ENCODE measurements at regions not wholly inside any gene's neighbourhood (a gene's known extent, or its start where the extent isn't known, plus 50 kb on each side); places are given as distances from the start of the nearest gene placed in this dataset.
"Not testable (repeated sequence)": the region's sequence is repeated elsewhere in the genome, so short reads cannot be mapped to it uniquely, and the experiment has no call there.

- no peak for DNase-seq
Measured at GRCh38 chr1:81314513-81315233, 486.1 kb upstream of the ADGRL2 start.

GRCh38 chr1:81313289-81313688 lies 487.4 kb upstream of the ADGRL2 start:
- no peak for DNase-seq

DNA sequence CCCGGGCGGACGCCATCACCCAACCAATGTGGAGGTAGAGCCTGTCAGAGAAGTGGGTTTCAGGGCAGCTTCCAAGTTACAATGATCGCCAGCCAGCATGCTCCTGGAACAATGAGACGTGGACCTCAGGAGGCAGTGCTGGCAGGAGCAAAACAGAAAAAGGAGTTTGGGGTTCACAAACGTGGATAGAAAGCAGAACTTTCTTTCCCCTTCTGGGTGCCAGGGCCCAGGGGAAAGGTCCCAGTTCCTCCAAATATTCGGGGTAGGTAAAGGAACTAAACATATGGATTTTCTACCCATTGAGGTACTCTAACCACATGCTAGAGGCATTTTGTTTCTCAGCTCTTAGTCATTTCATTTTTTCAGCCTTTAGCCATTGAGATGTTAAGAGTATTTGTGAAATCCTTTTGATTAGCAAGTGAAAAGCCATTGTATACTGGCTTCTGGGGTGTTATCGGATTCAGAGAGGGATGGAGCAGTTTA lies 488.4 kb upstream of the ADGRL2 start:
- no peak for DNase-seq

GRCh38 chr1:81310250-81310649 lies 490.5 kb upstream of the ADGRL2 start:
- no peak for DNase-seq

- no peak for DNase-seq
Measured at GRCh38 chr1:81308191-81308590, 492.5 kb upstream of the ADGRL2 start.

DNA sequence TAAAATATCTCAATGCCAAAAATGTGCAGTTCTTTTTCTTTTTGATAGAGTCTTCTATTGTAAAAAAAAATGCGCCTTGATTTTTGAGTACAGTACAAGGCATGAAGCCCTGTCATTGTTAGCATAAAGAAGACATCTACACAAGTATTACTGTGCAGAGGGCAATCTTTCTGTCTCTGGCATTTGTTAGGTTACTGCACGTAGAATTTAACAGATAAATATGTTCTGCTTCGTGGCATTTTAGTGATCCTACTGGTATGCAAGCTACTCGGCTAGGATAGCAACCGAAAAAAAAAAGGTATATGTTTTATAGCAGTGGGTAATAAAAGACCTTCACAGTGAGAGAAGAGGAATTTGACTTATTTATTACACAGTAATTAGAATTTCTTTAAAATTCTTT lies 492.9 kb upstream of the ADGRL2 start:
- DNase-seq = no peak

DNA sequence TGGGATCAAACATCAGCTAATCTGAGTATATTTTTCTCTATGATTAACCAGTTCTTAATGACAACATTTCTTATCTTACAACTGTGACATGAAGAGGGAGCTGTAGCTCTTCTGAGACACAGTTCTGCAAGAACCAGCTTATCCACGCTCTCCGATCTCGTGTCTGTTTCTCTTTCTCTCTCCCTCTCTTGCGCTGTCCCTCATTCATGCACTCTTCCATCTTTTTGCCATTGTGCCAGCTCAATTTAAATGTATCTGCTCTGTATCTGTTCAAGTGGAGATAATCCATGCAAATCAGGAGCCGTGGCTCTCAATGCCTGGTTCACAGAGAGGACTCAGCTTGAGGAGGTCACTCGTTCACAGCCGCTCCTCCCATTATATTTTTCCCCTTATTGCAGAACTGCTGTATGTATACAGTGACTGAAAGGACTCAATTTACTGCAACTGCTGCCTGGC lies 494.7 kb upstream of the ADGRL2 start:
- DNase-seq = no peak

DNA sequence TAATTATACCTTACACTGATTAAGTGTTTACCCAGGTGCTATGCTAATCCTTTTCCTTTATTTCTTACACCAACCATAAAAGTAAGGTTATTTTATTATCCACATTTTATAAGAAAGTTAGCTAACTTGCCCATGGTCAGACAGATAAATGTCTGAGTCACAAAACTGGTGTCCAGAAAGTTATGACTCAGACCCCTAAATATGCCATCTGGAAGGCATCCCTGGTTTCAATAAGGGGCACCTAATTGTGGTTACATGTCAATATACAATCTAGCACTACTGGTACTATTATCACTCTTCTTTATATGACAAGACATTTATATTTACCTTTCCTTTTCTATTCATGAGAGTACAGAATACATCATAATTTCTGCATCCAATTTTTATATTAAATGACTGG lies 496.5 kb upstream of the ADGRL2 start:
- no peak for DNase-seq

- DNase-seq = no peak
Measured at GRCh38 chr1:81299892-81300291, 500.8 kb upstream of the ADGRL2 start.

- DNase-seq = no peak
Measured at GRCh38 chr1:81298266-81298665, 502.5 kb upstream of the ADGRL2 start.

GRCh38 chr1:81296601-81297000 lies 504.1 kb upstream of the ADGRL2 start:
- no peak for DNase-seq

DNA sequence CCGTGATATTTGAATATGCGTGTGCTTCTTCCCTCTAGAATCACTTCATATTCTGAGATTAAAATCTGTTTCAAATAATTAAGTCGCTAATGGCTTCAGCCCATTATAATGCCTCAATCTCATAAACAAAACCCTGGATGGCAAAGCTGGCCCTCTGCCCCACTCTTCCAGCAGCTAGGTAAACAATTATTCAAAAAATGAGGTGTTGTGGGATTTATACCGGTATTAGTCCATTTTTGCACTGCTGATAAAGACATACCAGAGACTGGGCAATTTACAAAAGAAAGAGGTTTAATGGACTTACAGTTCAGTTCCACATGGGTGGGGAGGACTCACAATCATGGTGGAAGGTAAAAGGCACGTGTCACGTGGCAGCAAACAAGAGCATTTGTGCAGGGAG lies 510.4 kb upstream of the ADGRL2 start:
- DNase-seq = no peak

DNA sequence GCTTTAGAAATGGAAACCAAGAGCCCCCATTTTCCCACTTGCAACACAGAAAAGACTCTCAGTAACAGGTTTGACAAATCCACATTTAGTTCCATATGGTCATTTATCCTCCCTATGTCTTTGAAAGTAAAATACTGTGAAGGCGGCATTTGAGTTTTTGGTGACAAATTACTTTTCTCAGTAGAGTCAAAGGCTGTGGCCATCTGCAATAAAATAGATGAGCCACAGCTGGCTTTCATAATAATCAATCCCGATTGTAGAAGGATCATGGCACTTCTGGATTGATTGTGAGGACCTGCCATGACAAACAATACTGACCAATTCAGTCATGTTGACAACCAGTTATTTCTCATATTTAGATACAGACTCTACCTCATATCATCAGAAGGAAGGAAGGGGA lies 512.0 kb upstream of the ADGRL2 start:
- DNase-seq = no peak

DNA sequence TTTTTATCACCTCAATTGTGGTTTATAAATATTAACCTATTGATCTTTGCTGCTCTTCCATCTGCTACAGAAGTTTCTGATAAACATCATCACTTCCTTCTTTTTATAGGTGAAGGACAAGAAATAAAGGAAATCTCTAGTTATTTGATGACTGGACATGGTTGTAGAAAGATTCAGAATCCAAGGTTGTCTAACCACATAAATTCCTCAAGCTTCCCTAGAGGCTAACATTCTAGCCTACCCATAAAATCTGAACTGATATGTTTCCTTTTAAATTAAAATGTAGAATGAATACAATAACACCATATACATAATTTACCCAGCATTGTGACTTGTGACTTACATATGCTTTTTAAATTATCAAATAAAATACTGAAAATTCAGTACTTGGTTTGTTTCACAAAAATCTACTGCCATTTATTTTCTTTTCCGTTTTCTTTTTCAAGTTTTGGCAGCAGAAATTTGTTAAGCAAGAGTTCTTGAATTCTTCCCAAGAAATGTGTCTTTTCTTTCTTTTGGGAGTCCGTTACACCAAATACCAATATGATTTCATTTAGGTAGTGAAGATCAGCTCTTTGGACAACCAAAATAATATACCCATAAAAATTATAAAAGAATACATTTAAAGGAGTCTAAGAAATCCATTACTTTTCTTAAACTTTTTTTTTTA lies 513.2 kb upstream of the ADGRL2 start:
- no peak for DNase-seq

GRCh38 chr1:81270051-81270450 lies 530.7 kb upstream of the ADGRL2 start:
- DNase-seq = no peak

- no peak for DNase-seq
Measured at GRCh38 chr1:81264976-81265375, 535.8 kb upstream of the ADGRL2 start.

DNA sequence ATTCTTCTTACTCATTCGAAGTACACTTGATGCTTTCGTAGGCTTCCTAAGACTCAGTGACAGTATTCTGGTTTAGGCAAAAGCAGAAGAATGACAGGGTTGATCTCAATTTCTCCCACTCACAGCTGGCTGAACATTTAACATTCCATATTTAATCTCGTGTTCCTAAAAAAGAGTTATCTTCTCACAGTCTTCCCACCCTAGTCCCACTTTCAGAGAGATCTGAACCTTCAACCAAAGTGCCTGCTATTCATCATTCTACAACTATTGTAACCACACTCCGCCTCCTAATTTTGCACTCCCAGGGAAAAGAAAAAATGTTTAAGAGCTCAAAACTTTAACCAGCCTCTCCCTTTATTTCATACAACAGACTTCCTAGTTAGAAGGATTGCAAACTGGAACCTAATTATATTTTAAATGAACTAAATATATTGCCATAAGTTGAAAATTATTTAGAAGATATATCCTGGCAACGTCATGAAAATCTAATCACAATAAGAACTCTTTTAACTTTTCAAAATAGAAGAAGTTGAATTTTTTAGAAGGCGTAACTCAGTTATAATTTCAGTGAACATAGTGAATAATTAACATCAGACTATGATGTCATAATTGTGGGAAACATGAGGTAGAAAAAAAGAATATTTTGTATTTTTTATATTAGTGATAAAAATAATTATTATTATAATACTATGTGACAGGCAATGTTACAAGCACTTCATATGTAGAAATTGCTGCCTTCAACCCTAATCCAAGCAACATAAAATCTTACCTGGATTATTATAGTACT lies 540.9 kb upstream of the ADGRL2 start:
- no peak for DNase-seq

GRCh38 chr1:81254560-81254959 lies 546.2 kb upstream of the ADGRL2 start:
- DNase-seq = no peak

DNA sequence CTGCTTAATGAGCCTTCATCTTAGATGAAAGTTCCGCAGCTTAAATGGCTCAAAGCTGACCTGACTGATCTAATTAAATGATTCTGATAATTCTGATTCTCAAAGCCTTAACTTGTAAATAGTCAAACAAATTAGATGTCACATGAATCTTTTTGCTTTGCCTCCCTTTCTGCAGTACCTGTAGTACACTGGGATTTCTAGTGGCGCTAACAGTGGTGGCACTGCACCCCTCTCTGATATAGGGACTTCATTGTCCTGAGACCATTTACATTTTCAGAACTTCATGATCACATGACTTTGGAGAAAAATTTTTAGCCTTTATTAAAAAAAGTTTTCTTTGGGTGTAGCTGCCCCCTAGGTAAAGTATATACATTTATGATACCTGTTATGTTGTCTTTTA lies 546.7 kb upstream of the ADGRL2 start:
- DNase-seq = no peak

DNA sequence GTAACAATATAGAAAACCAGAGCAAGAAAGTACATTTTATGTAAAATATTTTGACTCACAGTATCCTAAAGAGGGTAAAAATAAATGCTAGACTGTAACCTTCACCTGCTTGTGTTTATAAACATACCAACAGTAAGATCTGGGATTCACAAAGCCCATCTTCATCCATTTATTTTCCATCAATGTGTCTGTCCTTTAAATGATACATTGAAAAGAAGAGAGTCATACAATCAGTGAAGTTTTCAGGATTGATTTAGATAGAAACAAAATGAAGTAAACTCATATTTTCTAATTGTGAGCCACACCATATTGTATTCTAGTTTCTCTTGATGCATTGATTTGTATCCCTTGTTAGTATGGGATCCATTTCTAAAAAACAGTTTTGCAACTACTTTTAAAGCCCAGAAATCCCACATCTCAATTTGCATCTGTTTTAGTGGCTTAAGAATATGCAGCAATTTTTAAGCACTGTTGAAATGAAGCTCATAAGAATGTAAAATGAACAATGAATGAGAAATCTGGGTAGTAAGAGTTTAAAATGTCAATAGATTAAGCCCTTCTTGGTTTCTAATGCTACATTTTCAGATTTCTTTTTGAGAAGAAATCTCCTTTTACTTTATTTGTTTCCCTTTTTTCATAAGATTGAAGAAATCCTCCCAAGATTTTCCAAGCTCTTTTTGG lies 548.1 kb upstream of the ADGRL2 start:
- no peak for DNase-seq

- DNase-seq = not testable (repeated sequence)
Measured at GRCh38 chr1:81250825-81251224, 549.9 kb upstream of the ADGRL2 start.

GRCh38 chr1:81245084-81245715 lies 555.5 kb upstream of the ADGRL2 start:
- DNase-seq = not testable (repeated sequence)

GRCh38 chr1:81244612-81245011 lies 556.1 kb upstream of the ADGRL2 start:
- DNase-seq = not testable (repeated sequence)
